CD4-positive, alpha-beta T cell treated with Interleukin-15 for 4 hours (primary cell): ENCODE measurements at regions not wholly inside any gene's neighbourhood (a gene's known extent, or its start where the extent isn't known, plus 50 kb on each side); places are given as distances from the start of the nearest gene placed in this dataset.
"Not testable (repeated sequence)": the region's sequence is repeated elsewhere in the genome, so short reads cannot be mapped to it uniquely, and the experiment has no call there.

Experiments used
- DNase-seq: peaks from one replicate; pipeline ENCODE4 v3.0.0-alpha.2; 2020; ENCODE audit warnings: low spot score

GRCh38 chr15:20289538-20290103 lies 252.0 kb downstream of the GOLGA6L6 start:
- not testable (repeated sequence) for DNase-seq

- not testable (repeated sequence) for DNase-seq
Measured at GRCh38 chr15:20288800-20289537, 252.6 kb downstream of the GOLGA6L6 start.

DNA sequence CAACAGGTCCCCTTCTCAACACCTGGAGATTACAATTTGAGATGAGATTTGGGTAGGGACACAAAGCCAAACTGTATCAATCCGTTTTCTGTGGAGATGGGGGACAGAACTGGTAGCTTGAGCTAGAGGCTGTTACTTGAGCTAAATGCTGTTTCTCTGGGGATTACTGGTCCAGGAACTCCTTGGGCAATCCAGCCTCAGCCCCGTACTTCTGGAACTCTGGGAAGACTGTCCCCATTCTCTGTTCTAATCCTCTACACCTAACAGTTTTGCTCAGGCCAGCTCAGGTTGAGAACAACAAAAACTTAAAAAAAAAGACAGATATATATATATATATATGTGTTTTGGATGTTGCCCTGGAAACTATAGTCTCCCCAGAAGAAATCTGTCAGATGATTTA lies 255.0 kb downstream of the GOLGA6L6 start:
- not testable (repeated sequence) for DNase-seq

- DNase-seq, result not testable (repeated sequence)
Measured at GRCh38 chr15:20285696-20286300, 255.8 kb downstream of the GOLGA6L6 start.

DNA sequence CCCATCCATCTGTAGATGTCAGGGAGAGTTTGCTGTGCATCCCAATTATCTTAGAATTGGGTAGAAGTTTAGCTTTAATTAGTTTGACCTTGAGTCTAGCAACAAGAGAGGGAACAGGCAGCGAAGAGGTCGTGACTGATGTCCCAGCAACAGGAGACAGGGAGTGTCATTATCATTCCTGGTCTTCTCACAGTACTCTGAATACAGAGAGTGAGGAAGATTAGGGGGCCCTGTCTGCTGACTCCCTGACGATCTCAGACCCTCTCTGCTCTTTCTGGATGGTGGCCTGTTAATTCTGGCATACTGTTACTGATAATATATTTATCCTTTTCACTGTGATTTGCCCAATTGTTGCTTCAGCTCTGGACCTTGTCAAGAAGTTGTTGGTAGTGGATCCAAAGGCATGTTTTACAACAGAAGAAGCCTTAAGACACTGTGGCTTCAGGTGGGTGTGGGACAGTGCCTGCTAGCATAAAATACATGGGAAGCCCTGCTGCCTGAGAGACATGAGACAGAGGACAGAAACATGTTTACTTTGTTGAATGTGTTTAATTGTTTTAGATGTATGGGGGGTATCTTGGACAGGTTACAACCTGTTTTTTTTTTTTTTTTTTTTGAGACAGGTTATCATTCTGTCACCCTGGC lies 256.6 kb downstream of the GOLGA6L6 start:
- not testable (repeated sequence) for DNase-seq

- not testable (repeated sequence) for DNase-seq
Measured at GRCh38 chr15:20283651-20284050, 257.9 kb downstream of the GOLGA6L6 start.

- DNase-seq, result not testable (repeated sequence)
Measured at GRCh38 chr15:20282491-20282943, 259.1 kb downstream of the GOLGA6L6 start.

DNA sequence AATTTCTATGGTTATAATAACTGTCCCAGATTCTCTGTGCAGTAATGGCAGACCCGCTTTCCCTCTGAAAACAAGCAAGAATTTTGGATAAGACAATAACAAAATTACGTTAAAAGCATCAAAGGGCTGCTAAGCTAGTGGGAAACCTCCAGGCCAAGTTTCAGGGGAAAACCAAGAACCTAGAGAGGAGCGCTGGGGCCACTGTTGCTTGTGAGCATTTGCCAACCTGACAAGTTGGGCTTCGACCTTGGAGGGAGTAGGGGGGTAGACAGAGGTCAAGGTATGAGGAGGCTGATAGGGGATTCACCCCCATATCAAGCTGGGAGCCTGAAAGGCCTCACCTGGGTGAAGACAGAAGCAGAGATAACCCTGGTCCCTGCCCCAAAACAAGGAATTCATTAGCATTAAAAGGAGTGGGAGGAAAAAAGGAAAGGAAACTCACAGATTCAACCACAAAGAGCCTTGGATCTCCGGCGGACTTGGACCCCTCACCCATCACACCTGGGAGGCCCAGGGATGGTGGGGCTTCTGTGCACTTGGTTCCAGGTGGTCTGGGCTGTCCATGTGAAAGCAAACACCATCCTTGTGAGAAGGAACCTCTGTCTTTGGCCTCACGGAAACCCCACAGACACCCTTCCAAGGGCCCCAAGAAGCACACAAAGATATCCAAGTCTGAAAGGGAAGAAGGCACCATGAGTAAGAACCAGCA lies 259.9 kb downstream of the GOLGA6L6 start:
- DNase-seq, result not testable (repeated sequence)

- DNase-seq, result no peak
Measured at GRCh38 chr15:20280933-20281463, 260.6 kb downstream of the GOLGA6L6 start.

DNA sequence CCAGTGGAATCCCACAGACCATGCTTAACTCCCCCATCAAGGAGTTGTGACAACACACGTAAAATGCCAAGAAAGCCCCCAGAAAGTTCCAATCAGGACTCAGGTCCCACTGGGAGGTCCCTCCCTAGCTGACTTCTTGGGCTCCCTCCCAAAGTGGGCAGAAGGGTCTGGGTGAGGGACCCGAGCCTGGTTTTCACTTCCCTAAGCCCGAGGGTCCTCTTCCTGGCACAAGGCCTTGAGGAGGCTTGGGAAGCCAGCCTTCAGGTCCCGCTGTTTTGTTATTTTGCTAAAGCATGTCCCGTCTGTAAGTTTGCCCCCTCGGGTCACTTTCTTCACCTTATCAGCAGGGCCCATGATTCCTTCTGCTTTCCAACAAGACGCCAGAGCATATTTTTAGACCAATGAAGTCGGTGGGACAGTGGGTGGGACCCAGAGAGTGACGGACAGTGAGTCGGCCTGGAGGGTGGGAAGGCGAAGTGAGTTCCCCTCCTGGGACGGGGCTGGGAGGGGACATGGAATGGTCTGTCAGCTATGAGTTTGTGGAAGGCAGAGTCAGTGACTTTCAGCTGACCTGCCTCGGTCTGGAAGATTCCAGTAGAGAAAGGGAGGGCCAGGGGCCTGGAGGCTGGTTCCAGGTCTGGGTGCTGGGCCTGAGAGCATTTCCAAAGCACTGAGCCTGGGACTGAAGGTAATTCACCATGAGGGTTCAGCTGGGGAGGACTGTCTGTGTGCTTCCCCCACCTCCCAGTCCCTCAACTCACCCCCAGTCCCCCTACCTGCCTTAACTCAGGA lies 261.3 kb downstream of the GOLGA6L6 start:
- DNase-seq, result not testable (repeated sequence)

DNA sequence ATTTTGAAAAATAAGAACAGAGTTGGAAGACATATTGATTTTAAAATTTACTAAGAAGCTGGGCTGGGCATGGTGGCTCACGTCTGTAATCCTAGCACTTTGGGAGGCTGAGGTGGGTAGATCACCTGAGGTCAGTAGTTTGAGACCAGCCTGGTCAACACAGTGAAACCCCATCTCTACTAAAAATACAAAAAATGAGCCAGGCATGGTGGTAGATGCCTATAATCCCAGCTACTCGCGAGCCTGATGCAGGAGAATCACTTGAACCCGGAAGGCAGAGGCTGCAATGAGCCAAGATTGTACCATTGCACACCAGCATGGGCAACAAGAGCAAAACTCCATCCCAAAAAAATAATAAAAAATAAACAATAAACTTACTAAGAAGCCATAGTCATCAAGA lies 262.5 kb downstream of the GOLGA6L6 start:
- DNase-seq, result not testable (repeated sequence)

DNA sequence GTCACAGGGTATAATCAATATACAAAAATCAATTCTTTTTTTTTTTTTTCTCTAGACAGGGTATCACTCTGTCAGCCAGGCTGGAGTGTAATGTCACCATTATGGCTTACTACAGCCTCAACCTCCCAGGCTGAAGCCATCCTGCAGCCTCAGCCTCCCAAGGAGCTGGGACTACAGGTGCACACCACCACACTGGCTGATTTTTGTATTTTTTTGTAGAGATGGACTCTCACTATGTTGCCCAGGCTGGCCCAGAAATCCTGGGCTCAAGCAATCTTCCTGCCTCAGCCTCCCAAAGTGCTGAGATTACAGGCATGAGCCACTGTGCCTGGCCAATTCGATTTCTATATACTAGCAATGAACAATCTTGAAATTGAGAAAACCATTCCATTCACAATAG lies 263.2 kb downstream of the GOLGA6L6 start:
- DNase-seq, result not testable (repeated sequence)

- DNase-seq, result not testable (repeated sequence)
Measured at GRCh38 chr15:20277451-20277850, 264.1 kb downstream of the GOLGA6L6 start.

DNA sequence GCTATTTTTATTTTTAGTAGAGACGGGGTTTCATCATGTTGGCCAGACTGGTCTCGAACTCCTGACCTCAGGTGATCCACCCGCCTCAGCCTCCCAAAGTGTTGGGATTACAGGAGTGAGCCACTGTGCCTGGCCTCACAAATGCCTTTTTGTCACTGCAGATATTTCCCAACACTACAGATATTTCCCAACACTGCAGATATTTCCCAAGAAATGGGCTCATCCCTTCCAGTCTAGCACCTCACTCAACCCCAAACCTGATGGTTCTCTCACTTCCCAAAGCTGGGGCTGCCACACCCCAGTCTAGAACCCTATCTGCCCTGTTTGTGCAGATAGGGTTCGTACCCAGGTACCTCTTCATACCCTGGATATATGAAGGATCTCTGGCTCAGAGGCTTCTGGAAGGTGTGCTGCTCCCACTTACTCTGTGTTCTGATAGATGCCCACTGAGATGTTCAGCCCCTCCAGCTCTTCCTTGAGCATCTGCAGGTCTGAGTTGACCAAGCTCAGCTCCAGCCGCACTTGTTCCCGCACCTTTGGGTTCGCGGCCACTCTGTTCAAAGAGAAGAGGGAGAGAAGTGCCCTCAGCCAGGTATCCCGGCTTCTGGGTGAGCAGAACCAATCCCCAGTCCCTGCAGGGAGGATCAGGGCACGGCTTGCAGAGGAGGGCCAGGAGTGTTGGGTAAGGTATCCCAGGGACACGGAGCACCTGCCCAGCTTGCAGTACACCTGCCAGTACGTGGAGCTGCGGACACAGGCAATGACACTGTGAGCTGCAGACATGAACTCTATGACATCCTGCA lies 265.1 kb downstream of the GOLGA6L6 start:
- DNase-seq, result not testable (repeated sequence)

- DNase-seq, result not testable (repeated sequence)
Measured at GRCh38 chr15:20275373-20275967, 266.1 kb downstream of the GOLGA6L6 start.

DNA sequence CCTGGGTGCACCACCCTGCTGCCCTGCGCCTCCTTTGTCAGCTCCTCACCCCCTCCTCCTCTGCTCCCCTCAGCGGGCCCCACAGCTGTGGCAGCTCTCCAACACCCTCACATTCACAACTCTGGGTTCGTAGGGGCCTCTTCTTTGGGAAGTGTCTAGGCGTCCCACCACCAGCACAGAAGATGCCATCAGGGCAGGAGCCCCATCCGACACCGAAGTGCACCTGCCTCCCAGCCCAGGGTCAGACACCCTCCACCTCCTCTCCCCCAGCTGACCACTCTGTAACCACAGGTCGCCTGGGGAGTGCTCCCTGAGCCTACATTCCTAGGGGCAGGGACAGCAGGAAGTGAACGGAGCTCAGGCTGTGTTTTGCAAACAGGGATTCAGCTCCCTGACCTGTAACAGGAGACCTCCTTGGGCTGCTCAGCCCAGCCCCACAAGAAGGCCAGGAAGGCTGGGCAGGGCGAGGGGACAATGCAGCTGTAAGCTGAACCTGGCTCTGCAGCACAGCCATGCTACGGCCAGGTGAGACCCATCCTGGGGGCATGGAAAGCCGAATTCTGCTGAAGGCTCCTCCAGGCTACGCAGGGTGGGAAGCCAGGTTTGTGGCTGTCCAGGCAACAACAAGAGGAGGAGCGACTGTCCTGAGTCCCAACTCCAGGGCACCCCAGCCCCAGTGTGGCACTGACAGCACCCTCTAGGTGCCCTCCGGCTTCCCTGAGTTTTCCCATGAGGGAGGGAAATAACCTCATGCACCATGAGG lies 269.0 kb downstream of the GOLGA6L6 start:
- DNase-seq, result no peak

DNA sequence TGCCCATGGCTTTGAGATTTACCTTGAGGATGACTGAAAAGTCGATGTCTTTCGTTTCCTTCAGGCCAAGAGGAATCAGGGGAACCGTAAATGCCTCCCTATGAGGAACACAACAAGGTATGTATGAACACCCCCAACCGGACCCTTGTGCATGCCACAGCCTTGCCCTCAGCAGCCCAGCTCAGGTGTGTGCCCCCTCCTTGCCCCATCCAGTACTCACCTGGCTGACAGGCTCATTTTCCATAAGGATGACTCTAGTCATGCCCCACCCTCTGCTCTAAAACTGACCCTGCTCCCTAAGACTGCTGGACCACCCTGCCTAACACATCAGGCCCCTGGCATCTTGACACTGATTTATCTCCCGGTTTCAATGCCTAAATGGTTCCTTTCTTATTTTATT lies 270.0 kb downstream of the GOLGA6L6 start:
- no peak for DNase-seq

DNA sequence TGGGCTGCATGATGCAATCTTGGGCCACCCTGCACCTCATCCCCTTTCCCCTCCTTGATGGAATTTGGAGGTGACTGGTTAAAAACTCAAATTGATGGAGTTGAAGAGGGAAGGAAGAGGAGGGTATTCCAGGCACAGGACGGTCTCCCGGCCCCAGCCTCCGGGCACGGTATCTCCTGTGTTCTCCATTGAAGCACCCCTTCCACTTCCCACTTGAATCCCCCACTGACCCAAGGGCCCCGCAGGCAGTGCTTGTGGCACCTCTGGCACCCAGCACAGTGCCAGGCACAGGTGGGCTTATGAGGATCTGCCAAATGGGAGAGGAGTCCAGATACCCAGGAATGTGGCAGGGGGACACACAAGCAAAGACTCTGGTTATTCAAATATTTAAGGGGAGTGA lies 271.6 kb downstream of the GOLGA6L6 start:
- DNase-seq, result not testable (repeated sequence)

DNA sequence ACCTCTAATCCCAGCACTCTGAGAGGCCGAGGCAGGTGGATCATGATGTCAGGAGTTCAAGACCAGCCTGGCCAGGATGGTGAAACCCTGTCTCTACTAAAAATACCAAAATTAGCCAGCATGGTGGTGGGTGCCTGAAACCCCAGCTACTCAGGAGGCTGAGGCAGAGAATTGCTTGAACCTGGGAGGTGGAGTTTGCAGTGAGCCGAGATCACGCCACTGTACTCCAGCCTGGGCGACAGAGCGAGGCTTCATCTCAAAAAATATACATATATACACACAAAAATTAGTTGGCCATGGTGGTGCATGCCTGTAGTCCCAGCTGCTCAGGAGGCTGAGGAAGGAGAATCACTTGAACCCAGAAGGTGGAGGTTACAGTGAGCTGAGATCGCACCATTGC lies 273.6 kb downstream of the GOLGA6L6 start:
- not testable (repeated sequence) for DNase-seq
